BJ (cell line): ENCODE measurements at regions not wholly inside any gene's neighbourhood (a gene's known extent, or its start where the extent isn't known, plus 50 kb on each side); places are given as distances from the start of the nearest gene placed in this dataset.

Source experiments
- CTCF ChIA-PET: fragments of 350-600 bp; formaldehyde crosslinking; extraction: SDS; loops from one replicate; lab custom pipeline; 2021; ENCODE audit warnings: antibody characterized with exemption, inconsistent platforms; lab: Yijun Ruan, JAX
- POLR2A ChIA-PET: fragments of 300-600 bp; sonication (Branson Sonifier 250); formaldehyde crosslinking; extraction: SDS; loops from one replicate; lab custom pipeline; 2021; ENCODE audit warnings: antibody characterized with exemption; lab: Charles Lee
- DNase-seq: peaks from one replicate; pipeline ENCODE4 v3.0.0-alpha.2; 2011; ENCODE audit warnings: low read depth
- H3K27me3 ChIP-seq: 2 replicates; pipeline ENCODE4 v1.6.0; 2011; ENCODE audit warnings: low read length; ENCODE audit not compliant: control insufficient read depth, insufficient read depth
- H3K36me3 ChIP-seq: 2 replicates; pipeline ENCODE4 v1.5.1; 2011; ENCODE audit warnings: low read length; ENCODE audit not compliant: control insufficient read depth, insufficient read depth
- H3K4me3 ChIP-seq: 2 replicates; pipeline ENCODE4 v1.5.1; 2011; ENCODE audit warnings: low read depth, mild to moderate bottlenecking, control low read depth, low read length
- TF ChIP-seq, protein P1 (sequence below): IDR thresholded peaks from 2 replicates; pipeline ENCODE4 v1.5.1; 2011; ENCODE audit warnings: low read depth, mild to moderate bottlenecking, control low read depth, inconsistent platforms, low read length, moderate library complexity; ENCODE audit not compliant: insufficient read depth

DNA sequence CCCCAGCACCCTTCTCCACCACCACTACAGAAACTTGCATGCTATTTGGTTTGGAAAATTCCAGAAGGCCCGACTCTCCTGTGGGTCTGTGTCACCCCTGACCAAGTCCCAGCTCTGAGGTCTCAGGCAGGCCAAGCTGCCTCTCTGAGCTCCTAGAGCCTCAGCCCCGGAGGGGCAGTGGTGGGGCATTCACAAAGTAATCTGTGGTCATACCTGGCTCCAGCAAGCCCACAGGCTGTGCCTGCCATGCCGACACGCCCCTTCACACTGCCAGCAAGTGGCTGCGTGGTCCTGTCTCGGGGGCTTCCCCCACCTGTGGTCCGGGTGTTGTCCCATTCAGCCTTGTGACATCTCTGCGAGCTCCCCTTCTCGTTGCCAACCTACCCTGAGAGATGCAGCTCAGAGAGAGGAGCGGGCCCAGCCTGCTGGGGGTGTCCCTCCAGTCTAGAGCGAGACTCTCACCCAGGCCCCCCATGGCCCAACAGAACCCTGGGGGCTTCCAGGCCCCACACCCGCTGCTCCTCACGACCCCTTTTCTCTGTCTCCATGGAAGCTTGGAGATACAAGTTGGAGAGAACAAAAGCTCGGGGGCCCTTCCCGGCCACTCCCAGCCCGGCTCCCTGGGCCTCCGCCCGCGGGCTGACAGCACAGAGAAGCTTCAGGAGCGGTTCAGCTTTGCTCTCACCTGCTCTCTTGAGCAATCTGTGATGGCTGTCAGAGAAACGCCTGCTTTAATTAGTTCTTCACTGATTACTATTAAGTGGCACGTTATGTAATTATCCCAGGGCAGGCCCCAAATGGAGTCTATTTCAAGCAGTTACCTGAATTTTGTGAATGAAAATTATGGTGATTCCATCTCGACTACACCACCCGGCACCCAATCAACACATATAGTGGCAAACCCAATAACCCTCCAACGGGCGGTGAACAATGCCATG, 147.7 kb upstream of the PHACTR3 start:
- ChIA-PET POLR2A (no interaction called here), CTCF (interaction anchor here (1.2 to 2.6 kb wide), 9 partner anchors 11 to 1238 kb away, joined by 3 to 13 read pairs (median 5); no protein-coding TSS in a partner anchor)
- DNase-seq, result no peak
- no peaks in the 10 kb centered on the region for H3K36me3 ChIP-seq
- H3K27me3 ChIP-seq, result no peaks in the 10 kb centered on the region
- TF ChIP-seq, protein P1, sequence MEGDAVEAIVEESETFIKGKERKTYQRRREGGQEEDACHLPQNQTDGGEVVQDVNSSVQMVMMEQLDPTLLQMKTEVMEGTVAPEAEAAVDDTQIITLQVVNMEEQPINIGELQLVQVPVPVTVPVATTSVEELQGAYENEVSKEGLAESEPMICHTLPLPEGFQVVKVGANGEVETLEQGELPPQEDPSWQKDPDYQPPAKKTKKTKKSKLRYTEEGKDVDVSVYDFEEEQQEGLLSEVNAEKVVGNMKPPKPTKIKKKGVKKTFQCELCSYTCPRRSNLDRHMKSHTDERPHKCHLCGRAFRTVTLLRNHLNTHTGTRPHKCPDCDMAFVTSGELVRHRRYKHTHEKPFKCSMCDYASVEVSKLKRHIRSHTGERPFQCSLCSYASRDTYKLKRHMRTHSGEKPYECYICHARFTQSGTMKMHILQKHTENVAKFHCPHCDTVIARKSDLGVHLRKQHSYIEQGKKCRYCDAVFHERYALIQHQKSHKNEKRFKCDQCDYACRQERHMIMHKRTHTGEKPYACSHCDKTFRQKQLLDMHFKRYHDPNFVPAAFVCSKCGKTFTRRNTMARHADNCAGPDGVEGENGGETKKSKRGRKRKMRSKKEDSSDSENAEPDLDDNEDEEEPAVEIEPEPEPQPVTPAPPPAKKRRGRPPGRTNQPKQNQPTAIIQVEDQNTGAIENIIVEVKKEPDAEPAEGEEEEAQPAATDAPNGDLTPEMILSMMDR, result no peak
- H3K4me3 ChIP-seq, result no peak overlapping the region

DNA sequence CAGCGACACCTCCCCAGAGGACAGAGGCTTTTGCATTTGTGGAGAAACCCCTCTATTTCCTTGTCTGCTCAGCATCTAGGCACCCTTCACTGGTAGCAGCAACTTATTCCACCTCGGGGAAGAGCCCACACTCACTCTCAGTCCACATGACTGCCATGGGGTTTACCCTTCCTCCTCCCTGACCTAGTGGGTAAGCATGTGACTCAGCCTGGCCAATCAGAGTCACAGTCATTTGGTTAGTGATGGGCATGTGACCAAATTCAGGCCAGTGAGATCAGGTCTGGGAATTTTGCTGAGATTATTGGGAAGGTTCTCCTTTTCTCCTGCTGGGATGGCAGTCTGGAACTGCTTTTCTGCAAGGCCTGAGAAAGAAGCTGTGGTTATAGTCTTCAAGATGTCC, 145.7 kb upstream of the PHACTR3 start:
- TF ChIP-seq, protein P1, result no peak
- H3K36me3 ChIP-seq, result no peaks in the 10 kb centered on the region
- DNase-seq, result no peak
- POLR2A ChIA-PET, result no interaction called here
- H3K4me3 ChIP-seq, result no peak overlapping the region
- CTCF ChIA-PET, result no interaction called here
- no peaks in the 10 kb centered on the region for H3K27me3 ChIP-seq

DNA sequence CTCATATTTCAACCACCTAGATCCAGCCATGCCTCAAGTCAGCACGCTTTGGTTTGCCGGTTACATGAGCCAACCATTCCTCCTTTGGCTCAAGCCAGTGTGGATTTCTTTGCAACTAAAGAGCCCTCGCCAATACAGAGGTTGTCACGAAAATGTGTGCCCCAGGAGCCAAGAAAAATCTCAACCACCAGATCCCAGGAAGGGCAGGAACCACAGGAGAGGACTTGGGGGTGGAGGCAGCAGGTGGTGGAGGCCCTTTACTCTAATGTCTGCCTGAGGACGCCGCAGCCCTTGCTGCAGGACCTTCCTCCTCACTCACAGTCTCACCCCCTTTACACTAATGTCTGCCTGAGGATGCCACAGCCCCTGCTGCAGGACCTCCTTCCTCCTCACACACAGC, 144.8 kb upstream of the PHACTR3 start:
- no peaks in the 10 kb centered on the region for H3K27me3 ChIP-seq
- TF ChIP-seq, protein P1, result no peak
- no peak overlapping the region for H3K4me3 ChIP-seq
- no peaks in the 10 kb centered on the region for H3K36me3 ChIP-seq
- ChIA-PET POLR2A (no interaction called here), CTCF (interaction anchor here (0.7 kb wide), 1 partner anchor 371 kb away, joined by 3 read pairs; no protein-coding TSS in a partner anchor)
- DNase-seq, result no peak

DNA sequence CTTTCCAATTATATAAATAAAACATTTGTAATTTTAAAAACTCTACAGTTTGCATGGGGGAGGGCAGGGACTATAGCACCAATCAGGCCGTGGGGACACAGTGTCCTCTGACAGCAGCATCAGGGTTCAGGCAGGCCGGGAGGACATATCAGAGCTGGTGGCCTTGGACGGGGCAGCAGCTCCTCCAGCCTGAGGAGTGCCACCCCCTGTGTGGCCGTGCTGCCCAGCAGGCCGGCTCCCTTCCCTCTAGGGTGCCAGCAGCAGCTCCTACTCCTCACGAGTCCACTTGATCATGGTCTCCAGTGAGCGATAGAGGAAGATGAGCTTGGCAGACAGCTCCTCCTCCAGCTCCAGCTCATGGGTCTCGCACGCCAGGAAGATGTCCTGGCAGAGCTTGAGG, 144.0 kb upstream of the PHACTR3 start:
- H3K4me3 ChIP-seq, result no peak overlapping the region
- ChIA-PET CTCF (interaction anchor here (0.7 to 1.0 kb wide), 2 partner anchors 11 to 371 kb away, joined by 3 read pairs; no protein-coding TSS in a partner anchor), POLR2A (no interaction called here)
- TF ChIP-seq, protein P1, result no peak
- H3K36me3 ChIP-seq, result no peaks in the 10 kb centered on the region
- DNase-seq, result no peak
- H3K27me3 ChIP-seq, result no peaks in the 10 kb centered on the region

DNA sequence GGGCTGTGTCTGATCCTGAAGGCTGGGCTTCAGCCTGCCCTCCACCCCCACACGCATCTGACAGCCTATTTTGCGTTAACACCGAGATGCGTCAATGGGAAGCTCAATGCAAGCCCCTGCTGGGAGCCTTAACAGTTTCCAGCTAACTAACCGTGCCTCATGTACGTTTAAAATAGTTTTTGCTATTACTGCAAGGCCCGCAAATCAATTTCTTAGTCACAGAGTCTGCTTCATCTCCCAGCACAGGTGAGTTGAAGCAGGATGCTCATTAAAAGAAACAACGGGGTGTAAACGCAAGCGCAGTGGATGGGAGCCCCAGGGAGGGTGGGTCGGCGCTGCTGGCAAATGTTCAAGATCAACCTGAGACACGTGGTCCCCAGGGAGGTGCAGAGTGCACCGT, 142.8 kb upstream of the PHACTR3 start:
- DNase-seq, result no peak
- H3K27me3 ChIP-seq, result no peaks in the 10 kb centered on the region
- ChIA-PET CTCF (interaction anchor here (1.0 kb wide), 1 partner anchor 12 kb away, joined by 3 read pairs; no protein-coding TSS in a partner anchor), POLR2A (no interaction called here)
- TF ChIP-seq, protein P1, result no peak
- no peak overlapping the region for H3K4me3 ChIP-seq
- no peaks in the 10 kb centered on the region for H3K36me3 ChIP-seq
